OCI-LY1 (cell line): ENCODE measurements at regions not wholly inside any gene's neighbourhood (a gene's known extent, or its start where the extent isn't known, plus 50 kb on each side); places are given as distances from the start of the nearest gene placed in this dataset.

Source experiments
- CTCF ChIP-seq: fragments of 200-600 bp; sonication (generic), shearing (Covaris generic); IDR thresholded peaks from 2 replicates; pipeline ENCODE4 v1.5.1; 2017; ENCODE audit warnings: mild to moderate bottlenecking, antibody characterized with exemption, low read length, moderate library complexity, mixed read lengths
- EZH2 ChIP-seq: fragments of 200-600 bp; sonication (generic), shearing (Covaris generic); IDR thresholded peaks from 2 replicates; pipeline ENCODE4 v1.8.0; 2017; ENCODE audit warnings: borderline replicate concordance, mixed run types, mild to moderate bottlenecking, antibody characterized with exemption, low read length, moderate library complexity, mixed read lengths

- TF ChIP-seq CTCF (no peak), EZH2 (no peak)
Measured at GRCh38 chr6:156057869-156058268, 602.2 kb upstream of the NOX3 start.
